ENCODE measurements at regions not wholly inside any gene's neighbourhood (a gene's known extent, or its start where the extent isn't known, plus 50 kb on each side); places are given as distances from the start of the nearest gene placed in this dataset.

DNA sequence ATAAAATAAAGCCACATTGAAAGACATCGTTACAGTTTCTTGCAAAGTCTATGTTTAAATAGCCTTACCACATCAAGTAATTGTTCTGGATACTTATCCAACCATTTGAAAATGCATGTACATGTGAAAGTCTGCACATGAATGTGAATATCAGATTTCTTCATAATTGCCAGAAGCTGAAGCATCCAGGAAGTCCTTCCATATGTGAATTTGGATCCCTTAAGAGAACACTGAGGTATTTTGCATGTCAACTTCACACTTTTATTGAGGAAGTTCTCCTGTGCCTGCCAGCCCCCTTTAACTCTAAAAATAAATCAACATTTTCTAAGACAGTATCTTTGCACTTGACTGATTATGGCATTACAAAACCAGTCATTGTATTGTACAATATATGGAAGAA, 1103.5 kb upstream of the ADGRL3 start:
- Histone ChIP-seq H3K27ac (ENCODE audit: low read length) (no peak overlapping the region), H3K36me3 (ENCODE audit: control insufficient read depth, insufficient read depth, low read length) (no peaks in the 10 kb centered on the region), H3K4me3 (ENCODE audit: low read length) (no peak overlapping the region), H3K4me1 (ENCODE audit: control insufficient read depth, insufficient read depth, low read length) (no peaks in the 10 kb centered on the region), H3K9me3 (ENCODE audit: control insufficient read depth, insufficient read depth, low read length) (no peaks in the 10 kb centered on the region), H3K27me3 (ENCODE audit: control insufficient read depth, insufficient read depth, low read length) (no peaks in the 10 kb centered on the region)
- no CpG with 5 or more reads among the region's 1 CpG for WGBS (ENCODE audit: insufficient coverage, insufficient read length)
- DNase-seq (ENCODE audit: low read depth, low spot score), result no peak

- no peaks in the 10 kb centered on the region for H3K27me3 ChIP-seq (ENCODE audit: control insufficient read depth, insufficient read depth, low read length)
- no peak for DNase-seq (ENCODE audit: low read depth, low spot score)
- H3K9me3 ChIP-seq (ENCODE audit: control insufficient read depth, insufficient read depth, low read length), result no peaks in the 10 kb centered on the region
- H3K4me3 ChIP-seq (ENCODE audit: low read length), result no peak overlapping the region
- H3K4me1 ChIP-seq (ENCODE audit: control insufficient read depth, insufficient read depth, low read length), result no peaks in the 10 kb centered on the region
- H3K36me3 ChIP-seq (ENCODE audit: control insufficient read depth, insufficient read depth, low read length), result no peaks in the 10 kb centered on the region
- H3K27ac ChIP-seq (ENCODE audit: low read length), result no peak overlapping the region
- no CpG with 5 or more reads among the region's 3 CpGs for WGBS (ENCODE audit: insufficient coverage, insufficient read length)
These were observed 1083.5 kb upstream of the ADGRL3 start for GRCh38 chr4:60116592-60116991.

DNA sequence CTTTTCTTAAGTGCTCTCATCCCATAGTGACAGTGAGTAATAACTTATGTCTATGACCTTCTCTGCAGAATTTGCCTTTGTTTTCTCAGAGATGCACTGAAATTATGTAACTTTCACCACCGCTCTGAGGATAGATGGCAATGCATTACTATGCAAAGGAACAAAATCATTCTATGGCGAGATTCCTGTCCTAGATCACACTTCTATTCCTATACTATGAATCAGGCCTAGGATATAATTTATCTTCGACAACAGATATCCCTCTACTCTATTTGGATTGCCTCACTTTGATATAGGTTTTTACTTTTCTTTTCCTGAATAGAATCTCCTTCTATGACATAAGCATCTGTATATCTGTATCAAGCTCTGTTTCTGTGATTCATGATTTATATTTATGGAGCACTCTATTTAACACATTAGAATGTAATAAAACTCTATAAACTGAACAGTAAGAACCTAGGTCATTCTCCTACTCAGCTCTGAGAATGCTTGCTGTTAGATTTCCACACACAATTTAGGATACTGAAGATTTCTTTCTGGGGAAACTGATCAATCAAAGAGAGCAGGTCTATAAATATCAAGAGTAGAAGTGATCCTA, 1082.3 kb upstream of the ADGRL3 start:
- no peaks in the 10 kb centered on the region for H3K36me3 ChIP-seq (ENCODE audit: control insufficient read depth, insufficient read depth, low read length)
- no peak overlapping the region for H3K4me3 ChIP-seq (ENCODE audit: low read length)
- H3K27me3 ChIP-seq (ENCODE audit: control insufficient read depth, insufficient read depth, low read length), result no peaks in the 10 kb centered on the region
- no peak for DNase-seq (ENCODE audit: low read depth, low spot score)
- H3K9me3 ChIP-seq (ENCODE audit: control insufficient read depth, insufficient read depth, low read length), result no peaks in the 10 kb centered on the region
- H3K27ac ChIP-seq (ENCODE audit: low read length), result no peak overlapping the region
- no peaks in the 10 kb centered on the region for H3K4me1 ChIP-seq (ENCODE audit: control insufficient read depth, insufficient read depth, low read length)
- no CpG with 5 or more reads among the region's 3 CpGs for WGBS (ENCODE audit: insufficient coverage, insufficient read length)

DNA sequence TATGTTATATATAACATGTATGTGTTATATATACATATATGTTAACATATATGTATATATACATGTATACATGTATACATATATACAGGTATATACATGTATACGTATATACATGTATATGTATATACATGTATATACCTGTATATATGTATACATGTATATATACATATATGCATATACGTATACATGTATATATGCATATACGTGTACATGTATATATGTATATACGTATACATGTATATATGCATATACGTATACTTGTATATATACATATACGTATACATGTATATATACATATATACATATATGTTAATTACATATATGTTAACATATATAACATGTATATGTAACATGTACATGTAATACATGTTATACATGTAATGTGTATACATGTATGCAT, 1077.3 kb upstream of the ADGRL3 start:
- WGBS (ENCODE audit: insufficient coverage, insufficient read length), result no CpG with 5 or more reads among the region's 6 CpGs

GRCh38 chr4:60128888-60129287, 1071.2 kb upstream of the ADGRL3 start:
- H3K27me3 ChIP-seq (ENCODE audit: control insufficient read depth, insufficient read depth, low read length), result no peaks in the 10 kb centered on the region
- DNase-seq (ENCODE audit: low read depth, low spot score), result no peak
- no peak overlapping the region for H3K4me3 ChIP-seq (ENCODE audit: low read length)
- WGBS (ENCODE audit: insufficient coverage, insufficient read length), result no CpG with 5 or more reads among the region's 4 CpGs
- H3K27ac ChIP-seq (ENCODE audit: low read length), result no peak overlapping the region
- no peaks in the 10 kb centered on the region for H3K36me3 ChIP-seq (ENCODE audit: control insufficient read depth, insufficient read depth, low read length)
- no peaks in the 10 kb centered on the region for H3K9me3 ChIP-seq (ENCODE audit: control insufficient read depth, insufficient read depth, low read length)
- no peaks in the 10 kb centered on the region for H3K4me1 ChIP-seq (ENCODE audit: control insufficient read depth, insufficient read depth, low read length)

More for the DNA sequence above, 1077.3 kb upstream of the ADGRL3 start:
- no peaks in the 10 kb centered on the region for H3K9me3 ChIP-seq (ENCODE audit: control insufficient read depth, insufficient read depth, low read length)
- H3K4me3 ChIP-seq (ENCODE audit: low read length), result no peak overlapping the region
- H3K27ac ChIP-seq (ENCODE audit: low read length), result no peak overlapping the region
- H3K4me1 ChIP-seq (ENCODE audit: control insufficient read depth, insufficient read depth, low read length), result no peaks in the 10 kb centered on the region
- H3K27me3 ChIP-seq (ENCODE audit: control insufficient read depth, insufficient read depth, low read length), result no peaks in the 10 kb centered on the region
- H3K36me3 ChIP-seq (ENCODE audit: control insufficient read depth, insufficient read depth, low read length), result no peaks in the 10 kb centered on the region
- DNase-seq (ENCODE audit: low read depth, low spot score), result no peak

GRCh38 chr4:60129740-60130139, 1070.4 kb upstream of the ADGRL3 start:
- no peaks in the 10 kb centered on the region for H3K9me3 ChIP-seq (ENCODE audit: control insufficient read depth, insufficient read depth, low read length)
- DNase-seq (ENCODE audit: low read depth, low spot score), result no peak

GRCh38 chr4:60133375-60133774, 1066.8 kb upstream of the ADGRL3 start:
- no peak overlapping the region for H3K4me3 ChIP-seq (ENCODE audit: low read length)
- no peak for DNase-seq (ENCODE audit: low read depth, low spot score)
- H3K9me3 ChIP-seq (ENCODE audit: control insufficient read depth, insufficient read depth, low read length), result no peaks in the 10 kb centered on the region
- H3K27me3 ChIP-seq (ENCODE audit: control insufficient read depth, insufficient read depth, low read length), result no peaks in the 10 kb centered on the region
- no peaks in the 10 kb centered on the region for H3K4me1 ChIP-seq (ENCODE audit: control insufficient read depth, insufficient read depth, low read length)
- no peak overlapping the region for H3K27ac ChIP-seq (ENCODE audit: low read length)
- H3K36me3 ChIP-seq (ENCODE audit: control insufficient read depth, insufficient read depth, low read length), result no peaks in the 10 kb centered on the region
- WGBS (ENCODE audit: insufficient coverage, insufficient read length), result no CpG with 5 or more reads among the region's 1 CpG

More at GRCh38 chr4:60129740-60130139, 1070.4 kb upstream of the ADGRL3 start:
- Histone ChIP-seq H3K4me1 (ENCODE audit: control insufficient read depth, insufficient read depth, low read length) (no peaks in the 10 kb centered on the region), H3K27ac (ENCODE audit: low read length) (no peak overlapping the region), H3K27me3 (ENCODE audit: control insufficient read depth, insufficient read depth, low read length) (no peaks in the 10 kb centered on the region), H3K36me3 (ENCODE audit: control insufficient read depth, insufficient read depth, low read length) (no peaks in the 10 kb centered on the region), H3K4me3 (ENCODE audit: low read length) (no peak overlapping the region)
- no CpG with 5 or more reads among the region's 1 CpG for WGBS (ENCODE audit: insufficient coverage, insufficient read length)

- DNase-seq (ENCODE audit: low read depth, low spot score), result no peak
- H3K4me1 ChIP-seq (ENCODE audit: control insufficient read depth, insufficient read depth, low read length), result no peaks in the 10 kb centered on the region
- no peaks in the 10 kb centered on the region for H3K9me3 ChIP-seq (ENCODE audit: control insufficient read depth, insufficient read depth, low read length)
- no CpG with 5 or more reads among the region's 7 CpGs for WGBS (ENCODE audit: insufficient coverage, insufficient read length)
- no peaks in the 10 kb centered on the region for H3K27me3 ChIP-seq (ENCODE audit: control insufficient read depth, insufficient read depth, low read length)
- no peak overlapping the region for H3K27ac ChIP-seq (ENCODE audit: low read length)
- no peak overlapping the region for H3K4me3 ChIP-seq (ENCODE audit: low read length)
- no peaks in the 10 kb centered on the region for H3K36me3 ChIP-seq (ENCODE audit: control insufficient read depth, insufficient read depth, low read length)
These were observed 1066.0 kb upstream of the ADGRL3 start for GRCh38 chr4:60134099-60134498.

- no peaks in the 10 kb centered on the region for H3K36me3 ChIP-seq (ENCODE audit: control insufficient read depth, insufficient read depth, low read length)
- DNase-seq (ENCODE audit: low read depth, low spot score), result no peak
- H3K4me1 ChIP-seq (ENCODE audit: control insufficient read depth, insufficient read depth, low read length), result no peaks in the 10 kb centered on the region
- no peaks in the 10 kb centered on the region for H3K9me3 ChIP-seq (ENCODE audit: control insufficient read depth, insufficient read depth, low read length)
- WGBS (ENCODE audit: insufficient coverage, insufficient read length), result no CpG with 5 or more reads among the region's 5 CpGs
- no peak overlapping the region for H3K4me3 ChIP-seq (ENCODE audit: low read length)
- H3K27ac ChIP-seq (ENCODE audit: low read length), result no peak overlapping the region
- no peaks in the 10 kb centered on the region for H3K27me3 ChIP-seq (ENCODE audit: control insufficient read depth, insufficient read depth, low read length)
These were observed 1045.0 kb upstream of the ADGRL3 start for GRCh38 chr4:60155088-60155487.

GRCh38 chr4:60173103-60173502, 1027.0 kb upstream of the ADGRL3 start:
- Histone ChIP-seq H3K36me3 (ENCODE audit: control insufficient read depth, insufficient read depth, low read length) (no peaks in the 10 kb centered on the region), H3K27ac (ENCODE audit: low read length) (no peak overlapping the region), H3K4me3 (ENCODE audit: low read length) (no peak overlapping the region), H3K4me1 (ENCODE audit: control insufficient read depth, insufficient read depth, low read length) (no peaks in the 10 kb centered on the region; the same call in 1 of the 2 replicates), H3K27me3 (ENCODE audit: control insufficient read depth, insufficient read depth, low read length) (no peaks in the 10 kb centered on the region), H3K9me3 (ENCODE audit: control insufficient read depth, insufficient read depth, low read length) (no peaks in the 10 kb centered on the region)
- no peak for DNase-seq (ENCODE audit: low read depth, low spot score)

- no peak overlapping the region for H3K27ac ChIP-seq (ENCODE audit: low read length)
- no CpG with 5 or more reads among the region's 5 CpGs for WGBS (ENCODE audit: insufficient coverage, insufficient read length)
- no peak for DNase-seq (ENCODE audit: low read depth, low spot score)
These were observed 1026.4 kb upstream of the ADGRL3 start for GRCh38 chr4:60173718-60174117.

More at GRCh38 chr4:60173718-60174117, 1026.4 kb upstream of the ADGRL3 start:
- Histone ChIP-seq H3K4me1 (ENCODE audit: control insufficient read depth, insufficient read depth, low read length) (no peaks in the 10 kb centered on the region; the same call in 1 of the 2 replicates), H3K36me3 (ENCODE audit: control insufficient read depth, insufficient read depth, low read length) (no peaks in the 10 kb centered on the region), H3K27me3 (ENCODE audit: control insufficient read depth, insufficient read depth, low read length) (no peaks in the 10 kb centered on the region), H3K4me3 (ENCODE audit: low read length) (no peak overlapping the region), H3K9me3 (ENCODE audit: control insufficient read depth, insufficient read depth, low read length) (no peaks in the 10 kb centered on the region)

Data from iPS DF 6.9 (cell line).